ENCODE measurements at regions not wholly inside any gene's neighbourhood (a gene's known extent, or its start where the extent isn't known, plus 50 kb on each side); places are given as distances from the start of the nearest gene placed in this dataset.

GRCh38 chr11:134625151-134625550 is 213.1 kb upstream of the B3GAT1 start:
- FAIRE-seq (no peak), DNase-seq (ENCODE audit: low spot score) (no peak), ATAC-seq (no peak)
- Histone ChIP-seq H3K27ac (ENCODE audit: extremely low read length, insufficient read depth, low read length) (no peak overlapping the region), H3K27me3 (ENCODE audit: control insufficient read depth in 1 of 2, insufficient read depth in 2 of 2, low read length in 2 of 2) (peaks cover 4 to 8% of the 10 kb centered on the region in 2 experiments; a peak in 3 of 5 replicates), H3K4me2 (ENCODE audit: low read depth, low read length) (no peak overlapping the region), H3K9me3 (ENCODE audit: low read length) (no peaks in the 10 kb centered on the region), H3K9ac (ENCODE audit: insufficient read depth, low read depth, low read length) (no peak overlapping the region), H3K4me3 (replicated peaks in 1 of 3; ENCODE audit: insufficient read depth in 1 of 3, low read depth in 2 of 3, low read length in 3 of 3) (no peak overlapping the region), H3K36me3 (replicated peaks in 1 of 2; ENCODE audit: control insufficient read depth in 1 of 2, insufficient read depth in 2 of 2, low read length in 2 of 2) (no peaks in the 10 kb centered on the region), H4K20me1 (ENCODE audit: insufficient read depth, low read length) (0 out of 2 replicates have a peak, but pooled peaks cover 2% of the 10 kb centered on the region), H3K79me2 (ENCODE audit: insufficient read depth, low read length) (no peaks in the 10 kb centered on the region), H3K4me1 (ENCODE audit: insufficient read depth, low read length) (no peaks in the 10 kb centered on the region), H2AFZ (ENCODE audit: low read length) (no peak overlapping the region)
- POLR2A ChIA-PET = no interaction called here
- no peak for TF ChIP-seq HNRNPK (IDR thresholded peaks at IDR 0.05; ENCODE audit: low read depth, low read length, poor library complexity, severe bottlenecking)
- no peak for TF ChIP-seq ZNF232 (CRISPR knock-in tag; IDR thresholded peaks at IDR 0.05; ENCODE audit: borderline replicate concordance)
- TF ChIP-seq TEAD3 (CRISPR knock-in tag; optimal IDR thresholded peaks at IDR 0.05; ENCODE audit: borderline replicate concordance) = no peak
- TF ChIP-seq ZNF446 (CRISPR knock-in tag; IDR thresholded peaks at IDR 0.05) = no peak
- no peak for TF ChIP-seq DNMT3B (CRISPR knock-in tag; conservative IDR thresholded peaks at IDR 0.05)
- no peak for TF ChIP-seq FOXC1 (CRISPR knock-in tag; IDR thresholded peaks at IDR 0.05; ENCODE audit: borderline replicate concordance)
- intact Hi-C loops (cut with micrococcal nuclease; ENCODE audit: unreplicated experiment) (no loop called here), in situ Hi-C loops (cut with HindIII; ENCODE audit: extremely low pct_ligation_motif_present, low pct_unique_long_range_greater_than_20kb) (no loop called here)
- 18% methylated on average over 3 of the region's 3 CpGs for WGBS (ENCODE audit: low lambda C conversion rate)
- CTCF ChIA-PET (ENCODE audit: low intra/inter-chr PET ratio, low total read pairs) = no interaction called here
- no TSS peak for BruUV-seq (replicated peaks)

- in situ Hi-C loops (cut with HindIII; ENCODE audit: extremely low pct_ligation_motif_present, low pct_unique_long_range_greater_than_20kb) (no loop called here), intact Hi-C loops (cut with micrococcal nuclease; ENCODE audit: unreplicated experiment) (no loop called here)
- 0 out of 2 replicates have a peak, but pooled peaks cover 2% of the 10 kb centered on the region for H4K20me1 ChIP-seq (ENCODE audit: insufficient read depth, low read length)
- H3K27ac ChIP-seq (ENCODE audit: extremely low read length, insufficient read depth, low read length) = no peak overlapping the region
- no peak overlapping the region for H3K9ac ChIP-seq (ENCODE audit: insufficient read depth, low read depth, low read length)
- H3K4me2 ChIP-seq (ENCODE audit: low read depth, low read length) = no peak overlapping the region
- ChIA-PET CTCF (ENCODE audit: low intra/inter-chr PET ratio, low total read pairs) (no interaction called here), POLR2A (no interaction called here)
- H2AFZ ChIP-seq (ENCODE audit: low read length) = no peak overlapping the region
- peaks cover 4 to 8% of the 10 kb centered on the region in 2 experiments; a peak in 3 of 5 replicates for H3K27me3 ChIP-seq (ENCODE audit: control insufficient read depth in 1 of 2, insufficient read depth in 2 of 2, low read length in 2 of 2)
- WGBS (ENCODE audit: low lambda C conversion rate) = 36% methylated on average over 4 of the region's 8 CpGs
- no peak for TF ChIP-seq ZNF451 (CRISPR knock-in tag; IDR thresholded peaks at IDR 0.05)
- no peak for TF ChIP-seq ZBTB10 (CRISPR knock-in tag; IDR thresholded peaks at IDR 0.05; ENCODE audit: borderline replicate concordance)
- no peak for TF ChIP-seq ELF1 (CRISPR knock-in tag; IDR thresholded peaks at IDR 0.05)
- TF ChIP-seq MBD4 (IDR thresholded peaks at IDR 0.05; ENCODE audit: borderline replicate concordance, low read length) = no peak
- no peak for TF ChIP-seq ISX (CRISPR knock-in tag; conservative IDR thresholded peaks at IDR 0.05)
- H3K4me3 ChIP-seq (replicated peaks in 1 of 3; ENCODE audit: insufficient read depth in 1 of 3, low read depth in 2 of 3, low read length in 3 of 3) = no peak overlapping the region
- FAIRE-seq = no peak
- ATAC-seq = no peak
- H3K36me3 ChIP-seq (replicated peaks in 1 of 2; ENCODE audit: control insufficient read depth in 1 of 2, insufficient read depth in 2 of 2, low read length in 2 of 2) = no peaks in the 10 kb centered on the region
- no peaks in the 10 kb centered on the region for H3K4me1 ChIP-seq (ENCODE audit: insufficient read depth, low read length)
- DNase-seq (ENCODE audit: low spot score) = no peak
- no peaks in the 10 kb centered on the region for H3K9me3 ChIP-seq (ENCODE audit: low read length)
- BruUV-seq (replicated peaks) = no TSS peak
- H3K79me2 ChIP-seq (ENCODE audit: insufficient read depth, low read length) = no peaks in the 10 kb centered on the region
Measured at GRCh38 chr11:134624166-134624920, 212.3 kb upstream of the B3GAT1 start.
